Loucy (cell line): ENCODE measurements at regions not wholly inside any gene's neighbourhood (a gene's known extent, or its start where the extent isn't known, plus 50 kb on each side); places are given as distances from the start of the nearest gene placed in this dataset.

Experiments
- CTCF ChIP-seq: fragments of 200-600 bp; sonication (generic); conservative IDR thresholded peaks from 2 replicates; pipeline ENCODE4 v1.5.1; 2014; ENCODE audit warnings: mild to moderate bottlenecking, antibody characterized with exemption, low read length
- EZH2phosphoT487 ChIP-seq: fragments of 200-600 bp; IDR thresholded peaks from 2 replicates; pipeline ENCODE4 v1.6.1; 2018; ENCODE audit warnings: antibody characterized with exemption, mild to moderate bottlenecking, moderate library complexity, borderline replicate concordance

DNA sequence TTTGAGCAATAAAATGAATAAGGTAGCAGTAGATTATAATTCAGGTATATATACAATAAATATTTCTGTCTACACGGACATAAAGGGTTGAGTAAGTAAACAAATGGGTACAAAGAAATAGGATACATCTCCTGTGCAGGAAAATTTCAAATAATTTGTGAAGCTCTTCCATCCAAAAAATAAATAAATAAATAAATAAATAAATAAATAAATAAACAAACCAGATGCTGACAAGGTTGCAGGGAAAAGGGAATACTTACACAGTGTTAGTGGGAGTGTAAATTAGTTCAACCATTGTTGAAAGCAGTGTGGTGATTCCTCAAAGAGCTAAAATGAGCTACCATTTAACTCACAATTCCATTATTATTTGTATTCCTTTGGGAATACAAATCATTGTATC lies 227.3 kb upstream of the CDH18 start:
- no peak for TF ChIP-seq CTCF
- no peak for TF ChIP-seq EZH2phosphoT487
